Posterior cingulate gyrus (tissue), 11 donors: ENCODE measurements at regions not wholly inside any gene's neighbourhood (a gene's known extent, or its start where the extent isn't known, plus 50 kb on each side); places are given as distances from the start of the nearest gene placed in this dataset.

ENCODE experiments used
- DNase-seq, 10 donors: peaks; one replicate each; pipeline versions ENCODE4 v3.0.0 to v3.0.0-alpha.2; 2020 to 2021; ENCODE audit warnings: mixed read lengths in 3 of 10
- intact Hi-C: fragments of 100-400 bp; cut with DNase I; formaldehyde crosslinking; loops from one replicate; pipeline ENCODE4 v1.15.1; 2023

DNA sequence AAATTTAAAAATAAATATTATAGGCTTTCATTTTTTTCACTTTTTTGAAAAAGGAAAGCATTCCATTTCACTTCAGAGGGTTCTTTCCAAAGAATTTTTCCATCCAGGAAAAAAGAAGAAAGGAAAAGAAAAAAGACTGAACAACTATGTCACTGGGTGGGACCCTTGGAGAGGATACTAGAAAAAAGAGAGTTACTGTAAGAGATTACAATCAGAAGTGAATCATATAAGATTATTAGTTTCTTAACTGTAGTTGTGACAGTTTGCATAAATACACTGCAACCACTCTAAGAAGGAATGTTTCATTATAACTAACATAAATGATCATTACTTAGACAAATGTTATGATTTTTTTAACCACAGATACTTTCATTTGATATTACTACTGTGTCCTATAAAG lies 87.8 kb downstream of the KLF12 start:
- intact Hi-C loops: no loop called here
- no peak for DNase-seq

GRCh38 chr13:74045583-74045982 lies 88.6 kb downstream of the KLF12 start:
- no peak for DNase-seq
- intact Hi-C loops: no loop called here

DNA sequence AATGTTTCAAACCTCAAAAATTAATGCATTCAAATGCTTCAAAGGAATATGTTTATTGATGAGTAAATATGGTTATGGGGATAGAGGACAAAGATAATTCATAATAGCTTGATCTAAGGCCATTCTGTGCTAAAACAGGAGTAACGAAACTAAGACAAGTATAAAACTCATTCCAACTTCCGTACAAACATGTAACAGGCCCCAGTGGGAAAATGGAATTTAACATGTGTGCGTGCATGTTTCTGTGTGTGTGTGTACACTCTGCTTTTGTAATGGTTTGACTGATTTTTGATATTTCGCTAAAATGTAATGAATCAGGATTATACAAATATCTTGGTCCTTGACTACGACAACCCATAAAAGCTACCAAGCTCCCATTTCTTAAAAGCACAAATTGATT lies 91.0 kb downstream of the KLF12 start:
- no peak for DNase-seq
- intact Hi-C loops: no loop called here

DNA sequence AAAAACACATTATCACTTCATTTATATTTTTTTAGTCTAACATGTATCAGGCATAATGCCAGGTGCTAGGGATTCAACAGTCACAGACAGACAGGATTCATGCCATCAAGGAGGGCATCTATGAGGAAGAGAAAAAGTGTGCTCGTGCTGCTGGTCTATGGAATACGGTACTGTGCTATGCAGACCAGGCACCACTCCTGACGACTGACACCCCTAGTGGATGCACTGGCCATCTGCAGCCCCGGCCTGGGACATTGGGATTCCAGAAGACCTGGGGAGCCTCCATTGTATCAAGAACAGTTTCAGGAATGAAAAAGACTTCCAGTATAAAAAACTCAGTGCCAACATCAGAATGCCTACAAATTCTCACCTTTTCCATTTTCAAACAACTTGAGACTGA lies 94.0 kb downstream of the KLF12 start:
- intact Hi-C loops: no loop called here
- DNase-seq: peak in 1 of 10 donors; percentile 15

DNA sequence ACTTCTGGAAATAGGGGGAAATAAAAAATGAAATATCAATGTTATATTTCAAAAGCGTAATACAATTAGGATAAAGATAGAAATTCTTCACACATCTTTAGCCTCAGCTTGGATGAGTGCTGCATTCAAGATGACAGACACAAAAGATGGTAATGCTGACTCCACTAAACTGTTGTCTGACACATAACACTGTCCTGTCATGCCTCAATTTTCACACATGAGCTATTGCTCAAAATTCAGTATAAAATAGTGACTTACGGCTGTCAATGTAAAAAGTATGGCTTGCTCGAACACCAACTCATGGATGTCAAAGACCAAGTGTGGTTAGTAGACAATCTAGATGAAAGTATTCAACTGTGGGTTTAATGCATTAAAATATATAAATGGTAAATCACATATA lies 94.5 kb downstream of the KLF12 start:
- no peak for DNase-seq
- intact Hi-C loops: no loop called here

DNA sequence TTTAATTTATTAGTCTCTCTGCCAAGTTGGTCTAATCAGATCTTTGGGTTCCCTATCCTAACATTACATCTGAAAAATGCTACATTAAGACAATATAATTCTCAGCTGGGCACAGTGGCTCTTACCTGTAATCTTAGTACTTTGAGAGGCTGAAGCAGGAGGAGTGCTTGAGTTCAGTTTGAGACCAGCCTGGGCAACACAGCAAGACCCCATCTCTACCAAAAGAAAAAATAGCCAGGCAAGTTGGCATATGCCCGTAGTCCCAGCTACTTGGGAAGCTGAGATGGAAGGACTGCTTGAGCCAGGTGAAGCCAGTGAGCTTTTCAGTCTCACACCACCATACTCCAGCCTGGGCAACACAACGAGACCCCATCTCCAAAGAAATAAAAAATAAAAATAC lies 95.0 kb downstream of the KLF12 start:
- intact Hi-C loops: no loop called here
- DNase-seq: no peak

- DNase-seq: no peak
- intact Hi-C loops: no loop called here
Observed at GRCh38 chr13:74037762-74038161, 96.4 kb downstream of the KLF12 start.

- intact Hi-C loops: no loop called here
- peak in 4 of 10 donors; percentile 35 to 82 (median 70) for DNase-seq
Observed at GRCh38 chr13:74036373-74036772, 97.8 kb downstream of the KLF12 start.

GRCh38 chr13:74035896-74036295 lies 98.3 kb downstream of the KLF12 start:
- DNase-seq: peak in 1 of 10 donors; percentile 59
- intact Hi-C loops: no loop called here

DNA sequence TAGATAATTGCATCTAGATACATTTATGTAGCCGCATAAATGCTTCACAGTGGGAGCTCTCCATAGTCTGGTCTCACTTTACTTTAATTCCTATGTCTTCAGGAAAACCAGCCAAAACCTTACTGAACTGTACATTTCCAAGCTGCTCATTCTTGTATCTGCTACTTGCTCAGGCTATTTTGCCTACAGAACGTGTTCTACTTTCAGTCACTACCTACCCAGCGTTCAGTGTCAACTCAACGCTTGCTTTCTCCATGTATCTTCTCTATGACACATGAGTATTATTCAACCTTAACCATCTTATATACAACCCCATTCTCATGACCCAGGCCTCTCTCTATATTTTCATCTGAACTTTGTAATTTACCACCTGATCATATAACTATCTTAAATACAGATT lies 101.9 kb downstream of the KLF12 start:
- no peak for DNase-seq
- intact Hi-C loops: no loop called here

DNA sequence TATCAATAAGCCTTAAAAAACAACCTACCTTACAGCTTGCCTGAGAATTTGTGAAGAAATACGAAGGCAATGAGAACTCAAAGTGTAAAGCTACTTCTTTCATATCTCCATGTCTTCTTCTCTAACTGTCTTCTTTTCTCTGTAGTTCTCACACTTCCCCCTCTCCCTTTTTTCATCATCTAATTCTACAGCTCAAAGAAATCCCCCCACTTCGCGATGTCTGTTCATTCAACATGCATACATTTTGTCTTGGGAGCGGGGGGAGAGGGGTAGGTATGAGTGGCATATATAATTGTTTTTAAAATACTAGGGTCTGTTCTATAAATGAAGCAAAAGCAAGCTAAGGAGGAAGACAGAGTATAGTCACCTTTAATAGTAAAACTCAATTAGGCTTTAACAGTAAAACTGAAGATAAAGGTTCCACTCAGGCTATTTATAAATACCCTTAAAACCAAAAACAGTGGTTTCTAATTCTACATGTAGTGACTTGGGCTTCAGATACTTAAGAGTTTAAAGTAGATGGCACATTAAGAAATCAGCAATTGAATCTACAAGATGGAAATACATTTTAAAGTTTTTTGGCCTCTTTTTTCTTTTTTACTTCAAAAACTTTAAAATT lies 106.9 kb downstream of the KLF12 start:
- no peak for DNase-seq
- intact Hi-C loops: no loop called here

DNA sequence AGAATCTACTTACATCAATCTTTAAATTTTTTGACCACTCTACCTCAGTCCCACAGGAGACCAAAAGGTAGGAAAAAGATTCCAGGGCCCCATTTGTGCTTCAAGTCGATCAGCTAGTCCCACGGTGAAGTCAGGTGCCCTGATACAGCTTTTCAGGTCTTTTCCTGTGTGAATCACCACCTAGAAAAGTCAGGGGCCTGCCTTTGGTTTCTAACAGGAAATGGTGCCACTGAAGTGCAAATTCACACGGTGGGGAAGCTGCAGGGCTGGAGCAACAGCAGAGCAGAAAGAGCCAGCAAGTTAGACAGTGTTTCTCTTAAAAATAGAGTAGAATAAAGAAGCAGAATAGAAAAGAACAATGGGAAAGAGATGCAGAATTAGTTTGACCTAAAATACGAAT lies 107.5 kb downstream of the KLF12 start:
- intact Hi-C loops: no loop called here
- no peak for DNase-seq

- intact Hi-C loops: no loop called here
- no peak for DNase-seq
Observed at GRCh38 chr13:74025369-74025768, 108.8 kb downstream of the KLF12 start.

- intact Hi-C loops: no loop called here
- no peak for DNase-seq
Observed at GRCh38 chr13:74024856-74025255, 109.3 kb downstream of the KLF12 start.

DNA sequence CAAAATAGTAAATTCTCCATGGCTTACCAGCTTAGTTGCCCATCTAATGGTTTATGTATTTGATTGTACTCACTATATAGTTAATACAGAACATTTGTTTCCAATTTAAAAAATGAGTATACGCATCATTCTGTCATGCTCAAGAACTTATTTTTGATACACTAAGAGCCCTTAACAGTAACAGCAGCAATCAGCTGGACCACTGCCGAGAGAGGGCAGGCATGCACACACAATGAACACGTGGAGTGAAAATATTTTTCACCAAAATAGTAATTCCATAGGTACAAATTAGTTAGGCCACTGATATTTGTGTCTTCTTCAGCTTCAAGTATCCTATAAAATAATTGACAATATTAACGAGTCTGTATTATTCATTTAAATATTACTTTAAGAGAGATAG lies 109.9 kb downstream of the KLF12 start:
- intact Hi-C loops: no loop called here
- no peak for DNase-seq

GRCh38 chr13:74023484-74023883 lies 110.7 kb downstream of the KLF12 start:
- no peak for DNase-seq
- intact Hi-C loops: no loop called here

DNA sequence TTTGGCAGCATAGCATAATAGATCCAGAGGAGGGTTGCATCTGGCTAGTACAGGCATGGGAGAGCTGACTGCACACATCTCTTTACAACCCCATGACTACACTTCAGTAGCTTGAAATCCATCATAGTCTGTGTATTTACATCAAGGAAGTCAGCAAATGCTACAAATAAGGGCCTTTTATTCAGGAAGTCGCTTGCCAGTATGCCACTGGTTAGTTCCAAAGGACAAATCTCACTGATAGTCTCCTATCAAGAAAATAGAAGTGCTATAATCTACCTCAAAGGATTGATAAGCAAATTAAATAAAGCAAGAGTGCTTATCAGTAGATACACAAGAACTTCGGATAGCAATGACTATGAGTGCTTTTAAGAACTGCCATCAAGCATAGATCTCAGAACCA lies 112.7 kb downstream of the KLF12 start:
- DNase-seq: no peak
- intact Hi-C loops: no loop called here

- intact Hi-C loops: no loop called here
- DNase-seq: no peak
Observed at GRCh38 chr13:74018062-74018431, 116.2 kb downstream of the KLF12 start.

DNA sequence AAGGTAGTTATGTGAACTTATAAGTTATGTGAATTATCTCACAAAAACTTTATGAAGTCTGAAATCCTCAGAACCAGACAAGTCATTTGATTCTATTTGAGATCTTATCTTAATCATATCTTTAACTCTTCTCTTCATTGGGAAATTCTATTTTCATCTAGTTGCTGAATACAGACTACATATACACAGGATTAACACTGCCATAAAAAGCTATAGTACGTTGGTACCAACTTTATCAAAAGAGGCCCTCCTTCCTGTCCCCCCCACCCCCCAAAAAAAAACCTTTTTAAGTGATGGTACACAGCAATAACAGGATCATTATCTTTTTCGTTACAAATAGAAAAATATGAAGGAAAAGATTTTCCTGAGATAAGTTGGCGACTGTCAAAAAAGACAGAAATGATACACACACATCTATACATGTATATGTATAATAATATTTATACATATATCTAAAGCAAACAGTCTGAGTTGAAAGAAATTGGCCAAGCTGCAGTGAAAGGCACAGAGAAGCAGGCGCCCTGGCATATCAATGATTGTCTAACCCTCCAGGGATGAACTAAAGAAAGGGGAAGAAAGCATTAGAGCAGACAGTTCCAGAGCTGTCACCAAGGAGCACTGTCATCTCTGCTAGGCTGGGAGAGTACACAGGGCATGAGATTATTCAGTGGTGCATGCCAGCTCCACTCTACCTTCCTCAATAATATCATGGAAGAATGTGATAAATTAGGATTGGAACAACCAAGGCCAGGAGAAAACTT lies 116.7 kb downstream of the KLF12 start:
- intact Hi-C loops: no loop called here
- DNase-seq: no peak

GRCh38 chr13:74015137-74015536 lies 119.1 kb downstream of the KLF12 start:
- no peak for DNase-seq
- intact Hi-C loops: no loop called here

DNA sequence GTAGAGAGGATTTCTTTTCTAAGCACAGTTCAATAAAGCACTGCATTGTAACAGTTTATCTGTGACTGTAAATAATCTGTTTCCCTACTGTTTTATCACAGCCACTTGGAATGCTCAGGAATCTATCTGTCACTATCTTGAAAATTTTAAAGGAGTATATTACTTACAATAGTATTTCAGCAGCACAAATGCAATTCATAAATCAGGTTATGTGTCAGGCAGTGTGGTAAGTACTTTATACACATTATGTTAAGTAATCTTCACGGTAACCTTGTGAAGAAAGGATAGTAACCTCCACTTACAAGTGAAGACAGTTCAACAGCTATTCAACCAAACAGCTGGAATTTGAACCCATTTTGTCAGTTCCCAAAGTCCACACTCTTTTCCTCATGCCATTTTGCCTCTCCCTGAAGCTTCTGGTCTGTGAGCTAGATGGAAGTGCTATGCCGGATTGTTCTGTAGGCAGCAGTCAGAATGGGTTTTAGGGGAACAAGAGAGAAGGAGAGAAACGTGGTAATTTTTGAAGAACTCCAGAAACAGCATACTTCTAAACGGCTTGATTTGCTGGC lies 125.0 kb downstream of the KLF12 start:
- intact Hi-C loops: no loop called here
- DNase-seq: no peak

DNA sequence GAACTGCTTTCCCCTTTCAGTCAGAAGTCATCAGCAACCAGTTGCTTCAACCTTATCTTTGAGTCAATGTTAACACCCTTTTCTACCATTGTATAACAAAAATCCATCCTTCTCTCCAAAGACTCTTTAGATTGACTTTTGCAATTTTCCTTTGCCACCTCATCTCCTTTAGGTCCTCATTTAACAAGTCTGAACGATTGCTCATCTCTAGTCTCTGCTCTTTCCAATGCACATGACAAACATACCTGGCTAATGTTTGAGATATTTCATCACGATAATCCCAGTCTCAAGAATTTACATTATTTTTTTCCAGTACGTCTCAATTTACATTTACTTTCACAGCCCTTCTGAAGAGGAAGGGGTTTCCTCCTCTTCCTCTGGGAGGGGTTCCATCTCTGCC lies 127.5 kb downstream of the KLF12 start:
- intact Hi-C loops: no loop called here
- DNase-seq: no peak
